HEK293 (cell line): ENCODE measurements at regions not wholly inside any gene's neighbourhood (a gene's known extent, or its start where the extent isn't known, plus 50 kb on each side); places are given as distances from the start of the nearest gene placed in this dataset.

Source experiments
- CTCF ChIA-PET: fragments of 350-600 bp; formaldehyde crosslinking; extraction: SDS; loops from one replicate; lab custom pipeline; 2021; ENCODE audit warnings: antibody characterized with exemption; lab: Yijun Ruan, JAX
- POLR2A ChIA-PET: fragments of 300-600 bp; formaldehyde crosslinking; extraction: SDS; loops from one replicate; lab custom pipeline; 2020; ENCODE audit warnings: antibody characterized with exemption, inconsistent platforms; lab: Yijun Ruan, JAX
- H3K27ac ChIP-seq: fragments of 200-500 bp; sonication (Bioruptor generic); 2 replicates; pipeline ENCODE4 v1.5.1; 2014; ENCODE audit warnings: low read depth, low read length, control low read depth, inconsistent platforms; ENCODE audit errors: extremely low read depth
- H3K36me3 ChIP-seq, 2 experiments: fragments of 200-500 bp in 1 of 2; sonication (Bioruptor generic) in 1 of 2; 1 replicate in 1 of 2; 2 replicates in 1 of 2; pipeline ENCODE4 v1.5.1; 2014 to 2017; ENCODE audit warnings: inconsistent platforms in 2 of 2, low read length in 2 of 2; ENCODE audit not compliant: control insufficient read depth in 2 of 2, insufficient read depth in 1 of 2
- H3K4me1 ChIP-seq: fragments of 200-500 bp; sonication (Bioruptor generic); 2 replicates; pipeline ENCODE4 v1.5.1; 2014; ENCODE audit warnings: mild to moderate bottlenecking, low read length, inconsistent platforms; ENCODE audit not compliant: control insufficient read depth, insufficient read depth
- H3K4me3 ChIP-seq: 2 replicates; pipeline ENCODE4 v1.5.1; 2011; ENCODE audit warnings: low read depth, mild to moderate bottlenecking, control low read depth, low read length, moderate library complexity
- H3K9me3 ChIP-seq: fragments of 200-500 bp; sonication (Bioruptor generic); 2 replicates; pipeline ENCODE4 v1.5.1; 2014; ENCODE audit warnings: low read depth, low read length, inconsistent platforms; ENCODE audit not compliant: control insufficient read depth, insufficient read depth
- BCL11B ChIP-seq: fragments of 450-650 bp; formaldehyde crosslinking; IDR thresholded peaks from 2 replicates; pipeline ENCODE4 v1.5.1; 2016; ENCODE audit warnings: low read depth, missing biosample characterization, missing genetic modification characterization
- CTCF ChIP-seq: fragments of 450-650 bp; formaldehyde crosslinking; IDR thresholded peaks from 2 replicates; pipeline ENCODE4 v1.5.1; 2016; ENCODE audit warnings: missing biosample characterization, missing genetic modification characterization
- EGR2 ChIP-seq: fragments of 450-650 bp; formaldehyde crosslinking; IDR thresholded peaks from 2 replicates; pipeline ENCODE4 v1.5.1; 2016; ENCODE audit warnings: low read depth, missing biosample characterization, missing genetic modification characterization
- MZF1 ChIP-seq: fragments of 450-650 bp; formaldehyde crosslinking; IDR thresholded peaks from 2 replicates; pipeline ENCODE4 v1.5.1; 2017; ENCODE audit warnings: missing biosample characterization, missing genetic modification characterization, borderline replicate concordance
- PRDM1 ChIP-seq: fragments of 450-650 bp; formaldehyde crosslinking; IDR thresholded peaks from 2 replicates; pipeline ENCODE4; 2016; ENCODE audit warnings: missing biosample characterization, missing genetic modification characterization
- PRDM10 ChIP-seq: fragments of 450-650 bp; formaldehyde crosslinking; IDR thresholded peaks from 2 replicates; pipeline ENCODE4 v1.5.1; 2016; ENCODE audit warnings: missing biosample characterization, missing genetic modification characterization
- RBAK ChIP-seq: fragments of 450-650 bp; formaldehyde crosslinking; IDR thresholded peaks from 2 replicates; pipeline ENCODE4 v1.5.1; 2016; ENCODE audit warnings: missing biosample characterization, missing genetic modification characterization
- ZBTB48 ChIP-seq: fragments of 450-650 bp; formaldehyde crosslinking; IDR thresholded peaks from 2 replicates; pipeline ENCODE4 v1.5.1; 2016; ENCODE audit warnings: missing biosample characterization, missing genetic modification characterization
- ZNF175 ChIP-seq: fragments of 450-650 bp; formaldehyde crosslinking; IDR thresholded peaks from 2 replicates; pipeline ENCODE4 v1.5.1; 2016; ENCODE audit warnings: missing biosample characterization, missing genetic modification characterization
- ZNF184 ChIP-seq: fragments of 450-650 bp; IDR thresholded peaks from 2 replicates; pipeline ENCODE4 v1.5.1; 2018; ENCODE audit warnings: missing biosample characterization, mild to moderate bottlenecking, missing genetic modification characterization
- ZNF274 ChIP-seq, 2 experiments: fragments of 200-500 bp in 1 of 2; fragments of 450-650 bp in 1 of 2; sonication (Bioruptor generic) in 1 of 2; formaldehyde crosslinking in 1 of 2; IDR thresholded peaks; 2 replicates each; pipeline versions ENCODE4 v1.5.1 to v1.6.1; 2014 to 2016; ENCODE audit warnings: borderline replicate concordance in 1 of 2, inconsistent platforms in 1 of 2, low read length in 1 of 2, missing biosample characterization in 1 of 2, missing genetic modification characterization in 1 of 2
- ZNF335 ChIP-seq: fragments of 450-650 bp; formaldehyde crosslinking; conservative IDR thresholded peaks from 2 replicates; pipeline ENCODE4 v1.5.1; 2016; ENCODE audit warnings: missing biosample characterization, missing genetic modification characterization
- ZNF37A ChIP-seq: fragments of 450-650 bp; IDR thresholded peaks from 2 replicates; pipeline ENCODE4 v1.5.1; 2018; ENCODE audit warnings: missing biosample characterization, missing genetic modification characterization
- ZNF521 ChIP-seq: fragments of 450-650 bp; formaldehyde crosslinking; IDR thresholded peaks from 2 replicates; pipeline ENCODE4 v1.5.1; 2017; ENCODE audit warnings: missing biosample characterization, mild to moderate bottlenecking, missing genetic modification characterization
- ZNF555 ChIP-seq: fragments of 450-650 bp; formaldehyde crosslinking; conservative IDR thresholded peaks from 2 replicates; pipeline ENCODE4 v1.5.1; 2017; ENCODE audit warnings: missing biosample characterization, mild to moderate bottlenecking, missing genetic modification characterization, inconsistent platforms
- ZNF561 ChIP-seq: fragments of 450-650 bp; IDR thresholded peaks from 2 replicates; pipeline ENCODE4 v1.5.1; 2018; ENCODE audit warnings: missing biosample characterization, missing genetic modification characterization, borderline replicate concordance
- ZNF585B ChIP-seq: fragments of 450-650 bp; formaldehyde crosslinking; IDR thresholded peaks from 2 replicates; pipeline ENCODE4 v1.5.1; 2016; ENCODE audit warnings: missing biosample characterization, missing genetic modification characterization
- ZNF596 ChIP-seq: fragments of 450-650 bp; IDR thresholded peaks from 2 replicates; pipeline ENCODE4 v1.5.0; 2018; ENCODE audit warnings: missing biosample characterization, mild to moderate bottlenecking, missing genetic modification characterization, moderate library complexity
- ZNF654 ChIP-seq: fragments of 450-650 bp; formaldehyde crosslinking; IDR thresholded peaks from 2 replicates; pipeline ENCODE4 v1.5.1; 2016; ENCODE audit warnings: low read depth, missing biosample characterization, missing genetic modification characterization
- ZNF701 ChIP-seq: fragments of 450-650 bp; formaldehyde crosslinking; IDR thresholded peaks from 2 replicates; pipeline ENCODE4 v1.5.1; 2016; ENCODE audit warnings: missing biosample characterization, missing genetic modification characterization
- ZNF776 ChIP-seq: fragments of 450-650 bp; formaldehyde crosslinking; IDR thresholded peaks from 2 replicates; pipeline ENCODE4 v1.5.0; 2017; ENCODE audit warnings: missing biosample characterization, missing genetic modification characterization, borderline replicate concordance
- ZSCAN18 ChIP-seq: fragments of 450-650 bp; formaldehyde crosslinking; IDR thresholded peaks from 2 replicates; pipeline ENCODE4 v1.5.1; 2016; ENCODE audit warnings: missing biosample characterization, missing genetic modification characterization
- ZSCAN4 ChIP-seq: fragments of 450-650 bp; formaldehyde crosslinking; IDR thresholded peaks from 2 replicates; pipeline ENCODE4 v1.5.1; 2017; ENCODE audit warnings: missing biosample characterization, missing genetic modification characterization

GRCh38 chr14:53306911-53307310 is 153.8 kb upstream of the DDHD1 start:
- CTCF ChIA-PET = interaction anchor here (0.6 to 3.7 kb wide), 14 partner anchors 11 to 1204 kb away, joined by 3 to 40 read pairs (median 4); no protein-coding TSS in a partner anchor

GRCh38 chr14:53306267-53306721 is 153.2 kb upstream of the DDHD1 start:
- Histone ChIP-seq H3K27ac (no peak overlapping the region), H3K9me3 (no peaks in the 10 kb centered on the region), H3K36me3 (no peaks in the 10 kb centered on the region), H3K4me1 (no peaks in the 10 kb centered on the region), H3K4me3 (peak overlapping the region; percentile 36)
- POLR2A ChIA-PET = interaction anchor here (1.3 kb wide), 1 partner anchor 49 kb away, joined by 3 read pairs; no protein-coding TSS in a partner anchor
- CTCF ChIA-PET = interaction anchor here (0.6 to 3.7 kb wide), 14 partner anchors 10 to 1006 kb away, joined by 3 to 40 read pairs (median 4); no protein-coding TSS in a partner anchor
- no peak for TF ChIP-seq RBAK (tag by site-specific recombination)
- peak; percentile 62 for TF ChIP-seq PRDM10 (tag by site-specific recombination)
- TF ChIP-seq ZNF521 (tag by site-specific recombination) = no peak
- no peak for TF ChIP-seq ZSCAN18 (tag by site-specific recombination)
- TF ChIP-seq ZNF335 (tag by site-specific recombination) = peak; percentile 30; the same call in 1 of the 2 replicates
- no peak for TF ChIP-seq ZNF175
- peak; percentile 90 for TF ChIP-seq ZNF654 (tag by site-specific recombination)
- TF ChIP-seq ZNF596 (tag by site-specific recombination) = no peak
- no peak for TF ChIP-seq BCL11B (tag by site-specific recombination)
- TF ChIP-seq CTCF (tag by site-specific recombination) = peak; percentile 35; the same call in 1 of the 2 replicates
- no peak for TF ChIP-seq ZNF776 (tag by site-specific recombination)
- TF ChIP-seq ZNF274 (IDR thresholded peaks at IDR 0.05; ENCODE audit: low read length) = no peak
- TF ChIP-seq ZNF274 (tag by site-specific recombination; IDR thresholded peaks at IDR 0.05; ENCODE audit: borderline replicate concordance) = no peak
- no peak for TF ChIP-seq ZNF184 (tag by site-specific recombination)

More at GRCh38 chr14:53306911-53307310, 153.8 kb upstream of the DDHD1 start:
- Histone ChIP-seq H3K36me3 (no peaks in the 10 kb centered on the region), H3K27ac (no peak overlapping the region), H3K4me3 (no peak overlapping the region), H3K4me1 (no peaks in the 10 kb centered on the region), H3K9me3 (no peaks in the 10 kb centered on the region)
- no peak for TF ChIP-seq ZNF701
- no peak for TF ChIP-seq MZF1 (tag by site-specific recombination)
- no peak for TF ChIP-seq ZNF37A (tag by site-specific recombination)
- no peak for TF ChIP-seq ZBTB48 (tag by site-specific recombination)
- TF ChIP-seq EGR2 (tag by site-specific recombination) = no peak
- no peak for TF ChIP-seq ZNF335 (tag by site-specific recombination)
- no peak for TF ChIP-seq ZNF561 (tag by site-specific recombination)
- no peak for TF ChIP-seq ZSCAN4 (tag by site-specific recombination)
- no peak for TF ChIP-seq ZNF585B (tag by site-specific recombination)
- no peak for TF ChIP-seq ZNF555 (tag by site-specific recombination)
- TF ChIP-seq PRDM1 (tag by site-specific recombination) = no peak
- POLR2A ChIA-PET = interaction anchor here (1.3 kb wide), 1 partner anchor 48 kb away, joined by 3 read pairs; no protein-coding TSS in a partner anchor
